Endothelial cell of umbilical vein (primary cell): ENCODE measurements at regions not wholly inside any gene's neighbourhood (a gene's known extent, or its start where the extent isn't known, plus 50 kb on each side); places are given as distances from the start of the nearest gene placed in this dataset.

Experiments used
- BruUV-seq: library from RNA; stranded (reverse); fragments of 400-500 nt; replicated peaks from 2 replicates; lab custom pipeline; 2021; lab: Mats Ljungman, UMichigan
- CTCF ChIA-PET: fragments of 300-600, 350-600 bp; sonication (Branson Sonifier 250); formaldehyde crosslinking; loops from one replicate; lab custom pipeline; 2021; ENCODE audit warnings: antibody characterized with exemption, inconsistent platforms; lab: Charles Lee
- POLR2A ChIA-PET: fragments of 300-600, 350-600 bp; sonication (Branson Sonifier 250); formaldehyde crosslinking; loops from one replicate; lab custom pipeline; 2021; ENCODE audit warnings: antibody characterized with exemption, inconsistent platforms; lab: Charles Lee
- DNase-seq: peaks from one replicate; pipeline ENCODE4 v3.0.0-alpha.2; 2011; ENCODE audit warnings: low read depth, low spot score
- FAIRE-seq: peaks from 2 replicates; lab custom pipeline; 2011; peaks lifted over from hg19 to GRCh38; lab: Jason Lieb, UNC
- H2AFZ ChIP-seq: 2 replicates; pipeline ENCODE4 v1.6.0; 2012; ENCODE audit warnings: low read depth, low read length, control low read depth, inconsistent platforms
- H3K27ac ChIP-seq: 2 replicates; pipeline ENCODE4 v1.5.1; 2011; ENCODE audit warnings: low read depth, mild to moderate bottlenecking, control low read depth, low read length, moderate library complexity; ENCODE audit not compliant: insufficient read depth
- H3K27me3 ChIP-seq, 2 experiments: 2 replicates each; pipeline versions ENCODE4 v1.6.0 to v1.6.1; 2011; ENCODE audit warnings: low read length in 2 of 2, mixed read lengths in 1 of 2; ENCODE audit not compliant: control insufficient read depth in 2 of 2, insufficient read depth in 2 of 2
- H3K36me3 ChIP-seq, 2 experiments: 2 replicates in 1 of 2; 3 replicates in 1 of 2; pipeline ENCODE4 v1.5.1; 2011; ENCODE audit warnings: low read length in 2 of 2, mild to moderate bottlenecking in 1 of 2, moderate library complexity in 1 of 2; ENCODE audit not compliant: control insufficient read depth in 2 of 2, insufficient read depth in 2 of 2; ENCODE audit errors: extremely low read depth in 1 of 2
- H3K4me1 ChIP-seq: 3 replicates; pipeline ENCODE4 v1.5.1; 2011; ENCODE audit warnings: mild to moderate bottlenecking, low read length; ENCODE audit not compliant: control insufficient read depth, insufficient read depth; ENCODE audit errors: extremely low read depth
- H3K4me2 ChIP-seq: 2 replicates; pipeline ENCODE4 v1.6.1; 2011; ENCODE audit warnings: low read length, control low read depth, mixed read lengths; ENCODE audit not compliant: insufficient read depth
- H3K4me3 ChIP-seq, 3 experiments: fragments of 200-600 bp in 1 of 3; sonication (generic), shearing (Covaris generic) in 1 of 3; replicated peaks in 1 of 3; 2 replicates each; pipeline ENCODE4 v1.5.1; 2011 to 2016; ENCODE audit warnings: control low read depth in 3 of 3, low read length in 3 of 3, mild to moderate bottlenecking in 2 of 3, inconsistent platforms in 1 of 3, low read depth in 1 of 3, moderate library complexity in 1 of 3; ENCODE audit not compliant: insufficient read depth in 1 of 3
- H3K79me2 ChIP-seq: 2 replicates; pipeline ENCODE4 v1.6.0; 2012; ENCODE audit warnings: low read length, inconsistent platforms; ENCODE audit not compliant: control insufficient read depth, insufficient read depth
- H3K9ac ChIP-seq: replicated peaks from 2 replicates; pipeline ENCODE3; 2011; ENCODE audit warnings: low read length, control low read depth; ENCODE audit not compliant: insufficient read depth; ENCODE audit errors: extremely low read depth
- H3K9me1 ChIP-seq: replicated peaks from 3 replicates; pipeline ENCODE4 v1.6.0; 2011; ENCODE audit warnings: mild to moderate bottlenecking, low read length; ENCODE audit not compliant: control insufficient read depth, insufficient read depth; ENCODE audit errors: extremely low read depth
- H3K9me3 ChIP-seq: replicated peaks from 2 replicates; pipeline ENCODE4 v1.5.1; 2012; ENCODE audit warnings: low read length, inconsistent platforms; ENCODE audit not compliant: control insufficient read depth, insufficient read depth
- H4K20me1 ChIP-seq: replicated peaks from 2 replicates; pipeline ENCODE3; 2011; ENCODE audit warnings: mild to moderate bottlenecking, low read length; ENCODE audit not compliant: control insufficient read depth, insufficient read depth; ENCODE audit errors: extremely low read depth
- EZH2 ChIP-seq: IDR thresholded peaks from 2 replicates; pipeline ENCODE4 v1.6.1; 2012; ENCODE audit warnings: borderline replicate concordance, low read depth, mild to moderate bottlenecking, moderate library complexity, low read length, inconsistent platforms; ENCODE audit not compliant: severe bottlenecking
- FOS ChIP-seq: IDR thresholded peaks from 2 replicates; pipeline ENCODE4 v1.6.1; 2011; ENCODE audit warnings: mild to moderate bottlenecking, low read length, moderate library complexity, borderline replicate concordance; ENCODE audit not compliant: insufficient read depth
- GATA2 ChIP-seq: IDR thresholded peaks from 2 replicates; pipeline ENCODE4 v1.7.0; 2011; ENCODE audit warnings: low read depth, mild to moderate bottlenecking, moderate library complexity, mixed read lengths, low read length; ENCODE audit not compliant: insufficient read length, insufficient read depth
- JUN ChIP-seq: IDR thresholded peaks from 2 replicates; pipeline ENCODE4 v1.6.1; 2011; ENCODE audit warnings: borderline replicate concordance, low read depth; ENCODE audit not compliant: insufficient read length, insufficient read depth
- MAX ChIP-seq: IDR thresholded peaks from 2 replicates; pipeline ENCODE4 v1.6.1; 2011; ENCODE audit not compliant: insufficient read depth, insufficient read length
- MYC ChIP-seq: IDR thresholded peaks from one replicate; pipeline ENCODE4 v1.6.1; 2011; ENCODE audit warnings: mild to moderate bottlenecking, low read depth, low read length
- POLR2A ChIP-seq: IDR thresholded peaks from 2 replicates; pipeline ENCODE4 v1.6.1; 2012; ENCODE audit warnings: low read depth, mild to moderate bottlenecking, control low read depth, low read length
- POLR2AphosphoS5 ChIP-seq: IDR thresholded peaks from 2 replicates; pipeline ENCODE4 v1.6.1; 2012; ENCODE audit warnings: low read depth, mild to moderate bottlenecking, control low read depth, low read length, moderate library complexity; ENCODE audit not compliant: insufficient read depth
- dilution Hi-C: fragments of 300-500 bp; cut with MboI; formaldehyde crosslinking; loops from one replicate; pipeline ENCODE4 v1.15.0; 2019; ENCODE audit warnings: low sequenced_read_pairs; ENCODE audit not compliant: extremely low pct_ligation_motif_present
- intact Hi-C: fragments of 100-400 bp; cut with micrococcal nuclease; formaldehyde crosslinking; loops from one replicate; pipeline ENCODE4 v1.10.0; 2022
- TF ChIP-seq, protein P1 (sequence below), 2 donors: IDR thresholded peaks; 1 replicate in 1 of 2; 2 replicates in 1 of 2; pipeline ENCODE4 v1.5.1; 2011; ENCODE audit warnings: low read length in 2 of 2, mild to moderate bottlenecking in 2 of 2, moderate library complexity in 2 of 2, control low read depth in 1 of 2, inconsistent platforms in 1 of 2, low read depth in 1 of 2; ENCODE audit not compliant: insufficient read depth in 1 of 2; ENCODE audit errors: extremely low read depth in 1 of 2

GRCh38 chr18:987325-988186, 82.9 kb downstream of the ADCYAP1 start:
- peak; percentile 90 for FAIRE-seq

More at GRCh38 chr18:987325-988186, 82.9 kb downstream of the ADCYAP1 start:
- Histone ChIP-seq H3K79me2 (no peaks in the 10 kb centered on the region), H3K36me3 (no peaks in the 10 kb centered on the region), H3K27ac (peak overlapping the region; percentile 65), H3K4me3 (no peak overlapping the region), H3K9me3 (no peaks in the 10 kb centered on the region), H3K4me1 (peaks cover 23% of the 10 kb centered on the region), H2AFZ (peak overlapping the region; percentile 40), H4K20me1 (no peaks in the 10 kb centered on the region), H3K27me3 (no peaks in the 10 kb centered on the region), H3K9ac (peak overlapping the region; percentile 71), H3K4me2 (peak overlapping the region; percentile 83), H3K9me1 (no peaks in the 10 kb centered on the region)
- intact Hi-C loops (loop anchor here (1.0 kb wide), 1 partner anchor 15 kb away; no protein-coding TSS in a partner anchor), dilution Hi-C loops (no loop called here)
- no peak for TF ChIP-seq MYC
- TF ChIP-seq FOS, result peak; percentile 84
- TF ChIP-seq, protein P1, sequence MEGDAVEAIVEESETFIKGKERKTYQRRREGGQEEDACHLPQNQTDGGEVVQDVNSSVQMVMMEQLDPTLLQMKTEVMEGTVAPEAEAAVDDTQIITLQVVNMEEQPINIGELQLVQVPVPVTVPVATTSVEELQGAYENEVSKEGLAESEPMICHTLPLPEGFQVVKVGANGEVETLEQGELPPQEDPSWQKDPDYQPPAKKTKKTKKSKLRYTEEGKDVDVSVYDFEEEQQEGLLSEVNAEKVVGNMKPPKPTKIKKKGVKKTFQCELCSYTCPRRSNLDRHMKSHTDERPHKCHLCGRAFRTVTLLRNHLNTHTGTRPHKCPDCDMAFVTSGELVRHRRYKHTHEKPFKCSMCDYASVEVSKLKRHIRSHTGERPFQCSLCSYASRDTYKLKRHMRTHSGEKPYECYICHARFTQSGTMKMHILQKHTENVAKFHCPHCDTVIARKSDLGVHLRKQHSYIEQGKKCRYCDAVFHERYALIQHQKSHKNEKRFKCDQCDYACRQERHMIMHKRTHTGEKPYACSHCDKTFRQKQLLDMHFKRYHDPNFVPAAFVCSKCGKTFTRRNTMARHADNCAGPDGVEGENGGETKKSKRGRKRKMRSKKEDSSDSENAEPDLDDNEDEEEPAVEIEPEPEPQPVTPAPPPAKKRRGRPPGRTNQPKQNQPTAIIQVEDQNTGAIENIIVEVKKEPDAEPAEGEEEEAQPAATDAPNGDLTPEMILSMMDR (IDR thresholded peaks at IDR 0.05; ENCODE audit: extremely low read depth in 1 of 2, insufficient read depth in 1 of 2, low read depth in 1 of 2, low read length in 2 of 2), result no peak
- TF ChIP-seq MAX, result no peak
- TF ChIP-seq POLR2A, result peak; percentile 34
- peak; percentile 71 for TF ChIP-seq JUN
- no peak for TF ChIP-seq EZH2
- peak; percentile 91 for TF ChIP-seq GATA2
- peak; percentile 70 for TF ChIP-seq POLR2AphosphoS5
- CTCF ChIA-PET, result interaction anchor here (1.0 to 2.2 kb wide), 4 partner anchors 23 to 1117 kb away, joined by 3 to 21 read pairs (median 6); no protein-coding TSS in a partner anchor
- POLR2A ChIA-PET, result no interaction called here
- DNase-seq, result peak; percentile 90
- no TSS peak for BruUV-seq
